ENCODE measurements at regions not wholly inside any gene's neighbourhood (a gene's known extent, or its start where the extent isn't known, plus 50 kb on each side); places are given as distances from the start of the nearest gene placed in this dataset.

DNA sequence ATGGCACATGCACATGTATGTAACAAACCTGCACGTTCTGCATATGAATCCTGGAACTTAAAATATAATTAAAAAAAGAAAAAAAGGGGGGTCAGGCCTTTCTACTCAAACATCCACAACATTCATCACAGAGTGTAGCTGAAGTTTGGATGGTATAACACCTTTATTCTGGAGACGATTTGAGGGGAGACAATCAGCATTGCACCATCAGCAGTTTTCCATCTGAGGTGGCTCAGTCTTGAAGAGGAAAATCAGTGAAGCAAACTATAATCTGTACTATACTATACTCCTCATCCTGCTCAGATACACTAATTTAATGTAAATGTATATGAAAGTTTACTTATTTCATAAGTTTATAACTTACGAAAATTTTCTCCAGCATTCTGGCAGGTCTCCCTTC, 969.7 kb downstream of the SLITRK1 start:
- Histone ChIP-seq H3K27me3 (no peaks in the 10 kb centered on the region), H3K9me3 (no peaks in the 10 kb centered on the region), H3K27ac (no peak overlapping the region), H3K36me3 (no peaks in the 10 kb centered on the region), H3K4me1 (no peaks in the 10 kb centered on the region), H3K4me3 (replicated peaks in 1 of 3) (no peak overlapping the region)
- DNase-seq: no peak
- TF ChIP-seq, protein P1, sequence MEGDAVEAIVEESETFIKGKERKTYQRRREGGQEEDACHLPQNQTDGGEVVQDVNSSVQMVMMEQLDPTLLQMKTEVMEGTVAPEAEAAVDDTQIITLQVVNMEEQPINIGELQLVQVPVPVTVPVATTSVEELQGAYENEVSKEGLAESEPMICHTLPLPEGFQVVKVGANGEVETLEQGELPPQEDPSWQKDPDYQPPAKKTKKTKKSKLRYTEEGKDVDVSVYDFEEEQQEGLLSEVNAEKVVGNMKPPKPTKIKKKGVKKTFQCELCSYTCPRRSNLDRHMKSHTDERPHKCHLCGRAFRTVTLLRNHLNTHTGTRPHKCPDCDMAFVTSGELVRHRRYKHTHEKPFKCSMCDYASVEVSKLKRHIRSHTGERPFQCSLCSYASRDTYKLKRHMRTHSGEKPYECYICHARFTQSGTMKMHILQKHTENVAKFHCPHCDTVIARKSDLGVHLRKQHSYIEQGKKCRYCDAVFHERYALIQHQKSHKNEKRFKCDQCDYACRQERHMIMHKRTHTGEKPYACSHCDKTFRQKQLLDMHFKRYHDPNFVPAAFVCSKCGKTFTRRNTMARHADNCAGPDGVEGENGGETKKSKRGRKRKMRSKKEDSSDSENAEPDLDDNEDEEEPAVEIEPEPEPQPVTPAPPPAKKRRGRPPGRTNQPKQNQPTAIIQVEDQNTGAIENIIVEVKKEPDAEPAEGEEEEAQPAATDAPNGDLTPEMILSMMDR (IDR thresholded peaks at IDR 0.05): no peak
- WGBS, 2 donors: 87 to 91% methylated on average over 3 of the region's 3 CpGs
- intact Hi-C loops (cut with DNase I): no loop called here

DNA sequence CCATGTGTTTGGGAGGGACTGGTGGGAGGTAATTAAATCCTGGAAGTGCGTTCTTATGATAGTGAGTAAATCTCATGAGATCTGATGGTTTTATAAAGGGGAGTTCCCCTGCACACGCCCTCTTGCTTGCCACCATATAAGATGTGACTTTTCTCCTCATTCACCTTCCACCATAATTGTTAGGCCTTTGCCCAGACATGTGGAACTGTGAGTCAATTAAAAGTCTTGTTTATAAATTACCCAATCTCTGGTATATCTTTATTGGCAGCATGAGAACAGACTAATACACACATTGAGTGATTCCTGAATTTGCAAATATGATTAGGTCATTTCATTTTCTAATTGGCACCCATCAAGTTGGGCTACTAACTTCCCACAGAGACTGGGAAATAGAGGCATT, 977.2 kb downstream of the SLITRK1 start:
- DNase-seq: no peak
- H3K4me1 ChIP-seq: no peaks in the 10 kb centered on the region
- H3K4me3 ChIP-seq (replicated peaks in 1 of 3): no peak overlapping the region
- 70 to 76% methylated on average over 2 of the region's 2 CpGs for WGBS, 2 donors
- H3K27me3 ChIP-seq: no peaks in the 10 kb centered on the region
- no peak overlapping the region for H3K27ac ChIP-seq
- intact Hi-C loops (cut with DNase I): no loop called here
- no peaks in the 10 kb centered on the region for H3K9me3 ChIP-seq
- H3K36me3 ChIP-seq: no peaks in the 10 kb centered on the region
- TF ChIP-seq, protein P1 (IDR thresholded peaks at IDR 0.05): no peak
- no peak for TF ChIP-seq POLR2A (IDR thresholded peaks at IDR 0.05)

DNA sequence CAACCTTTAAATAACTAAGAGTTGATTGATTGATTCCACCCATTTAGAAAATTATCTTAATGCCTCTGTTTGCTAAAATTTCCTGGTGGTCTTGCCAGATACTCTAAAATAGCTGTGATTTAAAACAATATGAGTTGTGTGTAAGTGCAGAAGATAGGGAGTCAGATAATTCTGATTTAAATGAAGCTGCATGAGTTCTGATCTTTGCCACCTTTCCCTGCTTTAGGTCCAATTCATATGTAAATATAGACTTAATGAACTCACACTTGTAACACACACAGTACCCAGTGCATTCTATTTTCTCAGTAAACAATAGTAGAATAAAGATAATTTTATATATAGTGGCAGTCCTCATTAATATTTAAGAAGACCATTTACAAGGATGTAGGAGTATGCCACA, 981.8 kb downstream of the SLITRK1 start:
- H3K4me3 ChIP-seq (replicated peaks in 1 of 3): no peak overlapping the region
- no peak for TF ChIP-seq POLR2A (IDR thresholded peaks at IDR 0.05)
- TF ChIP-seq, protein P1 (IDR thresholded peaks at IDR 0.05): no peak
- DNase-seq: no peak
- H3K9me3 ChIP-seq: no peaks in the 10 kb centered on the region
- H3K4me1 ChIP-seq: no peaks in the 10 kb centered on the region
- no peaks in the 10 kb centered on the region for H3K36me3 ChIP-seq
- no peaks in the 10 kb centered on the region for H3K27me3 ChIP-seq
- H3K27ac ChIP-seq: no peak overlapping the region
- intact Hi-C loops (cut with DNase I): no loop called here

DNA sequence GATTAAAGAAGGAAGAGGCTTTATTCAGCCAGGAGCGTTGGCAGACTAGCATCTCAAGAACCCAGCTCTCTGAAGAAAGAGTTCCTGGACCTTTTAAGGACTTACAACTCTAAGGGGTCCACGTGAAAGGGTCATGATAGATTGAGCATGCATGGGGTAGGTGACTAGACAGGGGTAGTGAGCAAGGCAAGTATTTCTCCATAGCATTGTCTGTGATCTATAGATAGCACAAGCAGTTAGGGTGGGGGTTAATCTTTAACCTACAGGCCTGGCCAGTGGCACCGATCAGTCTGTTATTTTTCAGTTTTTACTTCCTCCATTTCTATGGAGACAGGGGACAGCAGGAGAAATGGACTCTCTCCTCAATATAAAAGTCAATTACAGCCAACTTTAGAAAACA, 983.7 kb downstream of the SLITRK1 start:
- no peak for TF ChIP-seq POLR2A (IDR thresholded peaks at IDR 0.05)
- TF ChIP-seq, protein P1 (IDR thresholded peaks at IDR 0.05): no peak
- Histone ChIP-seq H3K4me3 (replicated peaks in 1 of 3) (no peak overlapping the region), H3K27me3 (no peaks in the 10 kb centered on the region), H3K36me3 (no peaks in the 10 kb centered on the region), H3K27ac (no peak overlapping the region), H3K4me1 (no peaks in the 10 kb centered on the region), H3K9me3 (no peaks in the 10 kb centered on the region)
- no peak for DNase-seq
- WGBS, 2 donors: 77 to 83% methylated on average over 3 of the region's 3 CpGs
- intact Hi-C loops (cut with DNase I): no loop called here

DNA sequence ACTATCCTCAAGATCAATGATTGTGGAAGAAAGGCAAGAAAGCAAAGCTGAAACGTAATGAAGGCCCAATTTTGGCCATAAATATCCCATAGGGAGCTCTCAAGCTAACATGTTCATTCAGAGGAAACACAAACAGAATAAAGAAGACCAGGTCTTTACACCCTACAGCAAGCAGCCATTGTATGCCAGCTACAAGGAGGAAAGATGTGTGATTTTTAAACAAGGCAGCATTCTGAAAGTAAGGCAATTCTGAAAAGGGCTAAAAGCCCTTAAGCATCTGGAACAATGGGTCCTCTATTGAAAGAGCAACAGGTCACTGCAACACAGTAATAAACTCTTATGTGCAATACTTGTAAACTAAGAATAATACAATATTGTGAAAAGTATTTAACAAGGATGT, 1002.4 kb downstream of the SLITRK1 start:
- Histone ChIP-seq H3K9me3 (no peaks in the 10 kb centered on the region), H3K4me1 (no peaks in the 10 kb centered on the region), H3K27ac (no peak overlapping the region), H3K4me3 (replicated peaks in 1 of 3) (no peak overlapping the region), H3K27me3 (no peaks in the 10 kb centered on the region), H3K36me3 (no peaks in the 10 kb centered on the region)
- DNase-seq: no peak
- 32 to 44% methylated on average over 1 of the region's 1 CpG for WGBS, 2 donors
- intact Hi-C loops (cut with DNase I): no loop called here
- TF ChIP-seq, protein P1 (IDR thresholded peaks at IDR 0.05): no peak
- no peak for TF ChIP-seq POLR2A (IDR thresholded peaks at IDR 0.05)
